Activated CD8-positive, alpha-beta memory T cell treated with anti-CD3 and anti-CD28 coated beads, Interleukin-2, amount 10 ng/mL, durations not matched to agents 7 days and 5 days (primary cell): ENCODE measurements at regions not wholly inside any gene's neighbourhood (a gene's known extent, or its start where the extent isn't known, plus 50 kb on each side); places are given as distances from the start of the nearest gene placed in this dataset.
"Not testable (repeated sequence)": the region's sequence is repeated elsewhere in the genome, so short reads cannot be mapped to it uniquely, and the experiment has no call there.

Experiments
- ATAC-seq: fragments of 150-1000 bp; cut with Tn5 transposase; one replicate; pipeline ENCODE4 v1.10.0; 2021; ENCODE audit warnings: moderate library complexity
- CTCF ChIA-PET: fragments of 350-600 bp; sonication (Branson Sonifier 250); formaldehyde crosslinking; loops from one replicate; lab custom pipeline; 2021; ENCODE audit warnings: antibody characterized with exemption; lab: Charles Lee
- DNase-seq: peaks from one replicate; pipeline ENCODE4 v3.0.0-alpha.2; 2020
- H3K27ac Mint-ChIP-seq: one replicate; pipeline ENCODE4 v1.8.0; 2021; ENCODE audit warnings: mild to moderate bottlenecking, mixed read lengths
- H3K27me3 Mint-ChIP-seq: one replicate; pipeline ENCODE4 v1.8.0; 2021; ENCODE audit warnings: mixed read lengths
- H3K36me3 Mint-ChIP-seq: one replicate; pipeline ENCODE4 v1.8.0; 2021; ENCODE audit warnings: mild to moderate bottlenecking, mixed read lengths
- H3K4me1 Mint-ChIP-seq: one replicate; pipeline ENCODE4 v1.8.0; 2021; ENCODE audit warnings: mixed read lengths
- H3K4me3 Mint-ChIP-seq: one replicate; pipeline ENCODE4 v1.8.0; 2021; ENCODE audit warnings: mild to moderate bottlenecking, moderate library complexity, mixed read lengths
- H3K9me3 Mint-ChIP-seq: one replicate; pipeline ENCODE4 v1.8.0; 2022; ENCODE audit warnings: low read depth, mixed read lengths

- no peak overlapping the region for H3K4me3 Mint-ChIP-seq
- H3K36me3 Mint-ChIP-seq: no peaks in the 10 kb centered on the region
- peaks cover 8% of the 10 kb centered on the region for H3K9me3 Mint-ChIP-seq
- H3K4me1 Mint-ChIP-seq: no peaks in the 10 kb centered on the region
- CTCF ChIA-PET: no interaction called here
- H3K27me3 Mint-ChIP-seq: no peaks in the 10 kb centered on the region
- no peak overlapping the region for H3K27ac Mint-ChIP-seq
- no peak for ATAC-seq
- no peak for DNase-seq
Observed at GRCh38 chr5:153222936-153223335, 267.5 kb upstream of the GRIA1 start.

- no peak for DNase-seq
- ATAC-seq: no peak
- no peak overlapping the region for H3K27ac Mint-ChIP-seq
- no peaks in the 10 kb centered on the region for H3K27me3 Mint-ChIP-seq
- CTCF ChIA-PET: no interaction called here
- no peaks in the 10 kb centered on the region for H3K36me3 Mint-ChIP-seq
- peaks cover 8% of the 10 kb centered on the region for H3K9me3 Mint-ChIP-seq
- H3K4me3 Mint-ChIP-seq: no peak overlapping the region
- no peaks in the 10 kb centered on the region for H3K4me1 Mint-ChIP-seq
Observed at GRCh38 chr5:153223376-153223775, 267.1 kb upstream of the GRIA1 start.

GRCh38 chr5:153224651-153225050 is 265.8 kb upstream of the GRIA1 start:
- Mint-ChIP-seq H3K4me3 (no peak overlapping the region), H3K9me3 (peaks cover 8% of the 10 kb centered on the region), H3K27ac (no peak overlapping the region), H3K4me1 (no peaks in the 10 kb centered on the region), H3K27me3 (no peaks in the 10 kb centered on the region), H3K36me3 (no peaks in the 10 kb centered on the region)
- no peak for DNase-seq
- CTCF ChIA-PET: no interaction called here
- ATAC-seq: no peak

GRCh38 chr5:153233933-153234332 is 256.5 kb upstream of the GRIA1 start:
- Mint-ChIP-seq H3K4me1 (no peaks in the 10 kb centered on the region), H3K27me3 (no peaks in the 10 kb centered on the region), H3K36me3 (no peaks in the 10 kb centered on the region), H3K27ac (no peak overlapping the region), H3K4me3 (no peak overlapping the region), H3K9me3 (peaks cover 6% of the 10 kb centered on the region)
- no peak for ATAC-seq
- DNase-seq: no peak
- CTCF ChIA-PET: no interaction called here

- Mint-ChIP-seq H3K4me1 (no peaks in the 10 kb centered on the region), H3K27me3 (no peaks in the 10 kb centered on the region), H3K9me3 (peaks cover 4% of the 10 kb centered on the region), H3K36me3 (no peaks in the 10 kb centered on the region), H3K4me3 (no peak overlapping the region), H3K27ac (no peak overlapping the region)
- DNase-seq: no peak
- ATAC-seq: no peak
- CTCF ChIA-PET: no interaction called here
Observed at GRCh38 chr5:153236319-153236718, 254.2 kb upstream of the GRIA1 start.

- Mint-ChIP-seq H3K36me3 (no peaks in the 10 kb centered on the region), H3K4me3 (no peak overlapping the region), H3K9me3 (peaks cover 4% of the 10 kb centered on the region), H3K4me1 (no peaks in the 10 kb centered on the region), H3K27me3 (no peaks in the 10 kb centered on the region), H3K27ac (no peak overlapping the region)
- DNase-seq: no peak
- ATAC-seq: no peak
- CTCF ChIA-PET: no interaction called here
Observed at GRCh38 chr5:153237671-153238332, 252.7 kb upstream of the GRIA1 start.

- ATAC-seq: no peak
- Mint-ChIP-seq H3K27ac (no peak overlapping the region), H3K4me1 (no peaks in the 10 kb centered on the region), H3K27me3 (no peaks in the 10 kb centered on the region), H3K36me3 (no peaks in the 10 kb centered on the region), H3K4me3 (no peak overlapping the region), H3K9me3 (peaks cover 7% of the 10 kb centered on the region)
- DNase-seq: no peak
- CTCF ChIA-PET: no interaction called here
Observed at GRCh38 chr5:153257381-153257780, 233.1 kb upstream of the GRIA1 start.

GRCh38 chr5:153258469-153258868 is 232.0 kb upstream of the GRIA1 start:
- Mint-ChIP-seq H3K9me3 (peaks cover 2% of the 10 kb centered on the region), H3K36me3 (no peaks in the 10 kb centered on the region), H3K27me3 (no peaks in the 10 kb centered on the region), H3K4me1 (no peaks in the 10 kb centered on the region), H3K27ac (no peak overlapping the region), H3K4me3 (no peak overlapping the region)
- DNase-seq: no peak
- CTCF ChIA-PET: no interaction called here
- no peak for ATAC-seq

- H3K27ac Mint-ChIP-seq: no peak overlapping the region
- DNase-seq: no peak
- no peaks in the 10 kb centered on the region for H3K36me3 Mint-ChIP-seq
- CTCF ChIA-PET: no interaction called here
- ATAC-seq: no peak
- H3K27me3 Mint-ChIP-seq: no peaks in the 10 kb centered on the region
- no peaks in the 10 kb centered on the region for H3K9me3 Mint-ChIP-seq
- H3K4me1 Mint-ChIP-seq: no peaks in the 10 kb centered on the region
- H3K4me3 Mint-ChIP-seq: no peak overlapping the region
Observed at GRCh38 chr5:153267506-153267905, 223.0 kb upstream of the GRIA1 start.

- no peak for ATAC-seq
- CTCF ChIA-PET: no interaction called here
- Mint-ChIP-seq H3K4me3 (no peak overlapping the region), H3K27me3 (no peaks in the 10 kb centered on the region), H3K4me1 (no peaks in the 10 kb centered on the region), H3K27ac (no peak overlapping the region), H3K36me3 (no peaks in the 10 kb centered on the region), H3K9me3 (no peaks in the 10 kb centered on the region)
- DNase-seq: no peak
Observed at GRCh38 chr5:153275695-153276094, 214.8 kb upstream of the GRIA1 start.

GRCh38 chr5:153276151-153276550 is 214.3 kb upstream of the GRIA1 start:
- CTCF ChIA-PET: no interaction called here
- no peaks in the 10 kb centered on the region for H3K27me3 Mint-ChIP-seq
- ATAC-seq: no peak
- DNase-seq: no peak
- no peaks in the 10 kb centered on the region for H3K9me3 Mint-ChIP-seq
- no peaks in the 10 kb centered on the region for H3K4me1 Mint-ChIP-seq
- no peak overlapping the region for H3K27ac Mint-ChIP-seq
- no peak overlapping the region for H3K4me3 Mint-ChIP-seq
- H3K36me3 Mint-ChIP-seq: no peaks in the 10 kb centered on the region

GRCh38 chr5:153296251-153296844 is 194.1 kb upstream of the GRIA1 start:
- H3K36me3 Mint-ChIP-seq, H3K27me3 Mint-ChIP-seq, H3K9me3 Mint-ChIP-seq, DNase-seq, H3K4me3 Mint-ChIP-seq, ATAC-seq, H3K4me1 Mint-ChIP-seq, H3K27ac Mint-ChIP-seq, CTCF ChIA-PET: not testable (repeated sequence)

GRCh38 chr5:153299891-153300290 is 190.6 kb upstream of the GRIA1 start:
- no peak for ATAC-seq
- peaks cover 4% of the 10 kb centered on the region for H3K9me3 Mint-ChIP-seq

GRCh38 chr5:153308282-153308681 is 182.2 kb upstream of the GRIA1 start:
- no peak overlapping the region for H3K4me3 Mint-ChIP-seq
- no peaks in the 10 kb centered on the region for H3K4me1 Mint-ChIP-seq
- CTCF ChIA-PET: no interaction called here
- ATAC-seq (no peak), DNase-seq (no peak)
- H3K27ac Mint-ChIP-seq: no peak overlapping the region
- peaks cover 9% of the 10 kb centered on the region for H3K9me3 Mint-ChIP-seq
- H3K27me3 Mint-ChIP-seq: no peaks in the 10 kb centered on the region
- H3K36me3 Mint-ChIP-seq: no peaks in the 10 kb centered on the region

More at GRCh38 chr5:153299891-153300290, 190.6 kb upstream of the GRIA1 start:
- H3K4me3 Mint-ChIP-seq: no peak overlapping the region
- CTCF ChIA-PET: no interaction called here
- H3K4me1 Mint-ChIP-seq: no peaks in the 10 kb centered on the region
- no peaks in the 10 kb centered on the region for H3K36me3 Mint-ChIP-seq
- DNase-seq: no peak
- no peak overlapping the region for H3K27ac Mint-ChIP-seq
- no peaks in the 10 kb centered on the region for H3K27me3 Mint-ChIP-seq
